Right atrium auricular region (tissue), 2 donors: ENCODE measurements at regions not wholly inside any gene's neighbourhood (a gene's known extent, or its start where the extent isn't known, plus 50 kb on each side); places are given as distances from the start of the nearest gene placed in this dataset.

Experiments
- DNase-seq: peaks from one replicate; pipeline ENCODE4 v3.0.0-alpha.2; 2019; ENCODE audit warnings: low spot score
- H3K27ac ChIP-seq, 2 donors: fragments of 200-600 bp; sonication (generic); 1 replicate in 1 of 2; 2 replicates in 1 of 2; pipeline ENCODE4 v1.5.1; 2016 to 2019
- H3K27me3 ChIP-seq, 2 donors: fragments of 200-600 bp; sonication (generic); one replicate each; pipeline versions ENCODE4 v1.5.1 to v1.6.0; 2017 to 2019
- H3K36me3 ChIP-seq: fragments of 200-600 bp; sonication (generic); one replicate; pipeline ENCODE4 v1.5.1; 2016
- H3K4me1 ChIP-seq, 2 donors: fragments of 200-600 bp; sonication (generic); one replicate each; pipeline versions ENCODE4 v1.5.1 to v1.6.0; 2017 to 2019
- H3K4me3 ChIP-seq, 2 donors: fragments of 200-600 bp; sonication (generic); 1 replicate in 1 of 2; 2 replicates in 1 of 2; pipeline ENCODE4 v1.5.1; 2017 to 2019; ENCODE audit warnings: mild to moderate bottlenecking in 1 of 2, moderate library complexity in 1 of 2
- H3K9me3 ChIP-seq, 2 donors: fragments of 200-600 bp; sonication (generic); one replicate each; pipeline ENCODE4 v1.5.1; 2019
- CTCF ChIP-seq, 2 donors: fragments of 200-600 bp; sonication (generic); IDR thresholded peaks; one replicate each; pipeline ENCODE4 v1.5.1; 2019; ENCODE audit warnings: antibody characterized with exemption in 2 of 2

GRCh38 chr1:88149686-88150085 lies 534.4 kb upstream of the PKN2 start:
- TF ChIP-seq CTCF (IDR thresholded peaks at IDR 0.05): no peak
- no peaks in the 10 kb centered on the region for H3K9me3 ChIP-seq
- no peak overlapping the region for H3K4me3 ChIP-seq
- H3K36me3 ChIP-seq: no peaks in the 10 kb centered on the region
- DNase-seq: no peak
- H3K4me1 ChIP-seq: no peaks in the 10 kb centered on the region
- H3K27ac ChIP-seq: no peak overlapping the region
- no peaks in the 10 kb centered on the region for H3K27me3 ChIP-seq

- no peak for TF ChIP-seq CTCF (IDR thresholded peaks at IDR 0.05)
Observed at GRCh38 chr1:88150330-88150729, 533.7 kb upstream of the PKN2 start.

GRCh38 chr1:88163187-88163586 lies 520.9 kb upstream of the PKN2 start:
- Histone ChIP-seq H3K27me3 (no peaks in the 10 kb centered on the region), H3K4me1 (no peaks in the 10 kb centered on the region), H3K9me3 (no peaks in the 10 kb centered on the region), H3K27ac (no peak overlapping the region), H3K4me3 (no peak overlapping the region), H3K36me3 (no peaks in the 10 kb centered on the region)
- no peak for TF ChIP-seq CTCF (IDR thresholded peaks at IDR 0.05)
- DNase-seq: no peak

More at GRCh38 chr1:88150330-88150729, 533.7 kb upstream of the PKN2 start:
- Histone ChIP-seq H3K27me3 (no peaks in the 10 kb centered on the region), H3K27ac (no peak overlapping the region), H3K4me3 (no peak overlapping the region), H3K9me3 (no peaks in the 10 kb centered on the region), H3K4me1 (no peaks in the 10 kb centered on the region), H3K36me3 (no peaks in the 10 kb centered on the region)
- DNase-seq: no peak

- H3K36me3 ChIP-seq: no peaks in the 10 kb centered on the region
- H3K4me3 ChIP-seq: no peak overlapping the region
- H3K9me3 ChIP-seq: no peaks in the 10 kb centered on the region
- no peak for TF ChIP-seq CTCF (IDR thresholded peaks at IDR 0.05)
- H3K4me1 ChIP-seq: no peaks in the 10 kb centered on the region
- no peak overlapping the region for H3K27ac ChIP-seq
- DNase-seq: no peak
- H3K27me3 ChIP-seq: no peaks in the 10 kb centered on the region
Observed at GRCh38 chr1:88168126-88168525, 515.9 kb upstream of the PKN2 start.

- no peaks in the 10 kb centered on the region for H3K9me3 ChIP-seq
- no peak overlapping the region for H3K4me3 ChIP-seq
- H3K27me3 ChIP-seq: no peaks in the 10 kb centered on the region
- H3K27ac ChIP-seq: no peak overlapping the region
- DNase-seq: no peak
- H3K4me1 ChIP-seq: no peaks in the 10 kb centered on the region
- no peak for TF ChIP-seq CTCF (IDR thresholded peaks at IDR 0.05)
- H3K36me3 ChIP-seq: no peaks in the 10 kb centered on the region
Observed at GRCh38 chr1:88169139-88169538, 514.9 kb upstream of the PKN2 start.

- TF ChIP-seq CTCF (IDR thresholded peaks at IDR 0.05): no peak
- DNase-seq: no peak
- no peaks in the 10 kb centered on the region for H3K36me3 ChIP-seq
- no peaks in the 10 kb centered on the region for H3K27me3 ChIP-seq
- H3K27ac ChIP-seq: no peak overlapping the region
- H3K4me1 ChIP-seq: no peaks in the 10 kb centered on the region
- H3K9me3 ChIP-seq: no peaks in the 10 kb centered on the region
- H3K4me3 ChIP-seq: no peak overlapping the region
Observed at GRCh38 chr1:88169939-88170338, 514.1 kb upstream of the PKN2 start.
